Activated effector memory CD4-positive, alpha-beta T cell treated with anti-CD3 and anti-CD28 coated beads, Interleukin-2, amount 50 U/mL, for 16 hours (primary cell): ENCODE measurements at regions not wholly inside any gene's neighbourhood (a gene's known extent, or its start where the extent isn't known, plus 50 kb on each side); places are given as distances from the start of the nearest gene placed in this dataset.

Experiments used
- DNase-seq: peaks from one replicate; pipeline ENCODE4 v3.0.0-alpha.2; 2020

DNA sequence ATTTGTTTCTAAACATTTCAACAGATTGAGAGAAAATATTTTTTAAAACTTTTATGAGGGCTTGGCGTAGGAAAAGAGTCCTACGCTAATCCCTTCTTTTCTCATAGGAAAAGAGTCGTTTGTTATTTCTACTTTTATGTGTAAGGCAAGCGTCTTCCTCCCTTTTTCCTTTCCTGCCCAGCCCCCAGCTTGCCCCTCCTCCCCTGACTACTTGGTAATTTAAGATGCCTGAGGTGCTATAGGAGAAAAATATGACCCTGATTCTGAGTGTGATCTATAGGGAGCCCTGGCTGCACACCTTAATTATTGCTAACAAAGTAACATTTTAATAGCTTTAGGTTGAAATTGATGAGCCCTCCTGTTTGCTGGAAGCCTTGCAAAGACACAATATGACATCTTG, 373.6 kb downstream of the PBX1 start:
- DNase-seq: no peak

DNA sequence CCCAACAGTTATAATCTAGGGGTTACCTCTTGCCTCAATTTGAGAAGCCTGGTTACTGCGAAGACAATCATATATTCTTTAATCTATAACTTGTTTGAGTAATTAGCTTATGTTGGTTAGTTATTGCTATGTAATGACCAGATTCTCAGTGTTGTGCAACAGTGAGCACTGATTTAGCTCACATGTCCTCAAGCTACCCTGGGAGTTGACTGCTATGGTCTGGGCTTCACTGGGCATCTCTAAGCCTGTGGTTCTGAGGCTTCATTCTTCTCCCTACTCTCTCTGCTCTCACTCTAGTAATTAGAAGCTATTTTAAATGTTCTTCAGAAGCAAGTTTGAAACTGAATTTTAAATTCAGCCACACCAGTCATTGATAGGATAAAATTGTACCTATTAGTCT, 371.8 kb downstream of the PBX1 start:
- no peak for DNase-seq

DNA sequence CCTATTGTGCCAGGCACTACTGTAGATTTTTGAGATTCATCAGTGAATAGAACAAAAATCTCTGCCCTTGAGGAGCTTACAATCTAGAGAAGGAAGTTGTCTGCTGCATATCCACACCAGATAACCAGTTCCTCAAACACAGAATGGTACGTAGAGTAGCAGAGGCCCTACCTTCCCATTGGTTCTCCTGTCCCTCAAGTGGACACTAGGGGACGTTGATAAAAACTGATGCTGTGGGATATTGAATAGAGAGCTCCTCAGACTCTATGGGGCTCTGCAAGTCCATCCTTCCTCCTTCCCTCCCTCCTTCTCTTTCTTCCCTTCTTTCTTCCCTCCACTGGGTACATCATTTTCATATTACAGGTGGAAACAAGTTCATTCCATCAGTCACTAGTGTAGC, 371.3 kb downstream of the PBX1 start:
- no peak for DNase-seq

DNA sequence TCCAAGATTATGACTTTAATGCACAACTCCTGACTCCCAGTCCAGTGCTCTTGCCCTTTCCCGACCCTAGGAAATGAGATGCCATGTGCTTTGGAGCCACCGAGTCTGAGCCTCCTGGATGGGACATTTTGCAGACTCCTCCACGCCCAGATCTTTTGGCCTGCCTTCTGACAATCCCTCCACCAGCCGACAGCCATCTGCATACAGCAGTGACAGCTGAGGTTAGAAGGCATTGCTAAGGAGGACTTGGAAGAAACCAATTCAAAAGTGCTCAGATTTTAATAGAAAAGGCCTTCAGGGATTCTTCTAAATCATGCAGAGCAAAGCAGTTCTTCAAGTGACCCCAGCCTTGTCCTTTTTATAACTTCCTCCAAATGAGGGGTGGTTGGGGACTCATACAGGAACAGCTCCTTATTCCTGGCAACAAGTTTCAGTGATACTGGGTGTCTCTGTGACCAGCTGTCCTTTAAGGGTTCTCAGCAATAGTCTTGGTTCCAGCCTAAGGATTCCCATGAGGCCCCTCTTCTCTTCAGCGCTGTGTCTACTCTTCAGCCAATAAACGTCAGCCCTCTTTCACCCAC, 369.3 kb downstream of the PBX1 start:
- DNase-seq: no peak

DNA sequence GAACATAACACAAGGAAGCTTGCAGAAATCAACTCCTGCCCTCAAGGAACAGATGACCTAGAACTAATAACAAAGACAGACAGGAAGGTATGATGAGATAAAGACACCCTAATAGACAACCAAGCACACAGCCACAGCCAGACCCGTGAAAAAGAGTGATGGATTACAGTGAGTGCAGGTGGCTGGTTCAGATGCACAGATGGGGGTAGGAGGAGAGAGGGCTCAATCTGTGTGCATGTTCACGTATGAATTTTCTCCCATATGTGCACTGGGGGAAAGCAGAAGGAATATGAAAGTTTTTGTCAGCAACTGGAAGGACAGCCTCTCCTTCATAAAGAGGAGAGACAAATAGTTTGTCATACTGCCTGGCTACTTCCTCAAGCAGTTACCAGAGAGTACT, 367.1 kb downstream of the PBX1 start:
- DNase-seq: no peak

DNA sequence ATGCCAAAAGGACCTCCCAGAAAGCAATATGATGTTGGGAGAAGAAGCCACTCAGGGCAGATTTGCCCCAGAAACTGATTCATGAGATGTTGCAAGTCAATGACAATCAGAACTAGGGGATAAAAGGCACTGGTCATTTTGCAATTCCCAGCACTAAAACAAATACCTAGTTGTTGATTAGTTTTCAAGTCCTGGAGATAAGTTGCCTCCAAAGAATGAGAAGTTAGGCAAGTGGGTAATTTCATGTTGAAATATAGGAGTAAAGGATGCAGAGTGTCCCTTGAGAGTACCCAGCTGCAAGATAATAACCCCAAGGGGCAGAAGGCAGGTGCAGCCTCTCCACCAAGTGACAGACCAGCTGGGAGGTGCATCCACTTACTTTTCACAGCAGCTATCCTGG, 363.6 kb downstream of the PBX1 start:
- DNase-seq: no peak

DNA sequence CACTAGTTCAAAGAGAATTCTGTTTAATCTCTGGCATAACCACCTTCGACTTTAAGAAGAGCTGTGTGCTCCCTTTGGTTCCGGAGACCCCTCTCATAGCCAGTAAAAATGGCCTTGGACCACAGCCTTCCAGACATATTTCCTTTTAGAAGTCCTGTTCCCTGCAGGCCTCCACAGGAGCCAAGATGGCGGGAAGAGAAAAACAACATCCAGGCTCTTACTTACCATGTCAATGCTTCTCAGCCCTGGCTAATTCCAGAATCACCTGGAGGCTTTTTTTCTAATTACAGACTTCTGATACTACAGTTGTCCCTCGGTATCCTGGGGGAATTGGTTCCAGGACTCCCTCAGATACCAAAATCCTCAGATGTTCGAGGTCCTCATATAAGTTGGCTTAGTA, 362.5 kb downstream of the PBX1 start:
- no peak for DNase-seq

DNA sequence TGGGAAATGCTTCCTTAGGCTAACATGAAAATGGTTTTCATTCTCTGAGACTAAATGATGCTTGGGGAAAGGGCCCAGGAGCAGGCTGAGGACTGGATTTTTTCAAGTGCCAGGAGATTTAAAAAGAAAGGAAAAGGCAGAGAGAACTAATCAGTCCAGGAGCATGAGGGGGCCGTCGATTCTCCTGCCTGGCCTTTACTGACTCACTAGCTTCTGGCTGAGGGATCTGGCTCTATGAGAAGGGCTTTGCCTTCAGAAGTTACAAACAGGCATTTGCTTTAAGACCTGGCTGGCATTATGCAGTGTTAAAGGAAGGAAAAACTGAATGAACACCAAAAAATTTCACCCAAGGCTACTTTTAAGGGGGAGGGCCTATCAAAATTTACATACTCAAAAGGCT, 359.2 kb downstream of the PBX1 start:
- DNase-seq: no peak

DNA sequence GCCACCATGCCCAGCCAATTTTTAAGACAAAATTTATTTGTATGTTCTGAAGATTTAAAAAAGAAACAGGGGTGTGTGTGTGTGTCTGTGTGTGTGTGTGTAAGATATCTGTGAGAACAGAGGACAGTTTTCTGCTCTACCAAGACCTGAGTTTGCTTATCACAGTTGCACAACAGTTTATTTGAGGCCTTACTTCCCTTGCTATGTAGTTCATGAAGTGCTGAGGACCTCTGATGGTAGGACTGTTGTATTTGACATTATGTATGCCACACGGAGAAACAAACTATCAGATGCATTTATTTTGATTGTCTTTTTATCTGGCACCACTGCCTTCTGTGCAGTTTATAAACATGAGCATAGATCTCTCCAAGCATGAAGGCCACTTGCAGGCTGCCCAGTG, 355.2 kb downstream of the PBX1 start:
- DNase-seq: no peak

DNA sequence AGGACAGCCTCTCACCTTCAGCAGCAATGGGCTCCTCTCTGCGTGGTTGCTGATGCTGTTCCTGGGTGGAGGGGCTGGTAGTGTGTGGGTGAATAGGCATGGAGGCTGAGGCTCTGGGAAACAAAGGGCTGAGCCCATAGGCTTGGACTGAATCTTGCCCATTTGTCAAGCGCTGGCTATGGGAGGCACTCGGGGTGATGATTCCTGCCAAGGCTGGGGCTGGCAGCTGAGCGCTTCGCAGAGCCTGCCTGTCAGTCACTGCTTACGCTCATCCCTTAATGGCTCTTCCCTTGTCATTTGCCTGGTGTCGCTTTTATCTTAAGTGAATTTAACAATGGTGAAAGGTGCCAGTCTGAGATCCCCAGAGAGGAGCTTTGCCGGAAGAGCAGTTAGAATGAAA, 353.3 kb downstream of the PBX1 start:
- no peak for DNase-seq

DNA sequence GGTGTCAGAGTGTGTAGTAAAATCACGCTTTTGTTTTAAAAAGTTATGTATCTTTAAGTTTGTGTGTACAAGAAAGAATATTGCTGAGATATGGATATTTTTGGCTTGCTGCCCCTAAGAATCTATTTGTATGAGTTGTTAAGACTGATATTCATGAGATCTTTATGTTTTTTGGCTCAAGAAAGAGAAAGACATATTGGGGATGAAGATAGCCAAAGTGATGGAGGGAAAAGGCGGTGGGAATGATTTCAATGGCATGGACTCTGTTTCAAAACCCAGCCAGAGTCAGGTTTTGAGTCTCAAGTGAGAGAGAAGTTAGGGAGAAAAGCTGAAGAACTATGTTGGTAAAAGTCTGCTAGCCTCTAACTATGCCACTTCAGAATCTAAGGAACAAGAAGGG, 351.7 kb downstream of the PBX1 start:
- DNase-seq: no peak

DNA sequence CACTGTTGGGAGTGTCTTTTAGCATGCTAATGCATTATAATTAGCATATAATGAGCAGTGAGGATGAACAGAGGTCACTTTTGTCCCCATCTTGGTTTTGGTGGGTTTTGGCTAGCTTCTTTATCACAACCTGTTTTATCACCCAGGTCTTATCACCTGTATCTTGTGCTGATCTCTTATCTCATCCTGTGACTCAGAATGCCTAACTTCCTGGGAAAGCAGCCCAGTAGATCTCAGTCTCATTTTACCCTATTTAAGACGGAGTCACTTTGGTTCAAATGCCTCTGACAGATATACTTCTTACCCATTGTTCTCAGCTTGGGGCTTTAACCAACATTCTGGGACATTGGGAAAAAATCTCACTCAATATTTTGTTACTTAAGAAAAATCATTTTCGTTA, 348.7 kb downstream of the PBX1 start:
- no peak for DNase-seq

DNA sequence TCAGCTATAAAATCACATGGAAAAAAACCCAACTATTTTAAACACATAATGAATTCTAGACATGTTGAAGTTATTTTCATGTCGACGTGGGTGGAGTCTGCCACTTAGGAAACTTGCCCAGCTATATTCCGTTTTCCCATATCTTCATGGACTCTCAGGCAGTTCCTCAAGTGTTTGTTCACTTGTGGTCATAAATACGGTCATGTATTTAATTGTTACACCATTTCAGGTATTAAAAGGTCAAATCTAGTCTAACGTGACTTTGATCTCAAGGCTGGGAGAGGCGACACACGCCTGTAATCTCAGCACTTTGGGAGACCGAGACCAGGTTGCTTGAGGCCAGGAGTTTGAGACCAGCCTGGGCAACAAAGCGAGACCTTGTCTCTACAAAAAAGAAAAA, 346.9 kb downstream of the PBX1 start:
- DNase-seq: no peak

DNA sequence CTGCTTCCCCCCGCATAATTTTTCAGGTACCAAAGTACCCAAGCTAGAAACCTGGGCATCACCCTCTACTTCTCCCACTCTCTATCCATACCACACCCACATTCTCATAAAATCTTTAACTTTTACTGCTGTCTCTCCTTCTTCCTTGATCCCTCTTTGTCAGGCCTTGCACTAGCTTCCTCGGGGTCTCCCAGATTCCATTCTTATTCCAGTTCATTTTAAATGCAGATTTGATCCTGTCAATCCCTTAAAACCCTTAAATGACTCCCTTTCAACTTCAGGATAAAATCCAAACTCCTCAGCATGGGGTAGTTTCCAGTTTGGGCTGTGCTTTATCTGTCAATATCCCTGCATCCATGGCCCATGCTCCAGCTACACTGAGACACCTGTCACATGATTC, 343.5 kb downstream of the PBX1 start:
- no peak for DNase-seq
